ENCODE measurements at regions not wholly inside any gene's neighbourhood (a gene's known extent, or its start where the extent isn't known, plus 50 kb on each side); places are given as distances from the start of the nearest gene placed in this dataset.

DNA sequence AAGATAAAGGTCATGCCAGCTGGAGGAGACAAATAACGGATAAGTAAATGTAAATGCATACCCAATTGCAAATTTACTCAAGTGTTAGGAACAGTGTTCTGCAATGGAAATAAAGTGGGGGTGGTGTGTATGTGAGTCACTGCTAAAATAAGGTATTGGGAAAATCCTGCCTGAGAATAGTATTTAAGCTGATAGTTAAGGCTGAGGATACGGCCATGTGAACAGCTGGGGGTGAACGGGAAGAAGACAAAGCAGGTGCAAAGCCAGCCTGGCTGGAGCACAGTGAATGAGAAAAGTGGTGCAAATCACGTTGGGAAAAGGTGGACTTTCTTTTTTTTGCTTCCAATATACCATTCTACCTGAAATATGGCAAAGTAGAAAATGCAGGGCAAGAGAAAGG, 242.4 kb upstream of the SLC10A2 start:
- TF ChIP-seq, protein P1, sequence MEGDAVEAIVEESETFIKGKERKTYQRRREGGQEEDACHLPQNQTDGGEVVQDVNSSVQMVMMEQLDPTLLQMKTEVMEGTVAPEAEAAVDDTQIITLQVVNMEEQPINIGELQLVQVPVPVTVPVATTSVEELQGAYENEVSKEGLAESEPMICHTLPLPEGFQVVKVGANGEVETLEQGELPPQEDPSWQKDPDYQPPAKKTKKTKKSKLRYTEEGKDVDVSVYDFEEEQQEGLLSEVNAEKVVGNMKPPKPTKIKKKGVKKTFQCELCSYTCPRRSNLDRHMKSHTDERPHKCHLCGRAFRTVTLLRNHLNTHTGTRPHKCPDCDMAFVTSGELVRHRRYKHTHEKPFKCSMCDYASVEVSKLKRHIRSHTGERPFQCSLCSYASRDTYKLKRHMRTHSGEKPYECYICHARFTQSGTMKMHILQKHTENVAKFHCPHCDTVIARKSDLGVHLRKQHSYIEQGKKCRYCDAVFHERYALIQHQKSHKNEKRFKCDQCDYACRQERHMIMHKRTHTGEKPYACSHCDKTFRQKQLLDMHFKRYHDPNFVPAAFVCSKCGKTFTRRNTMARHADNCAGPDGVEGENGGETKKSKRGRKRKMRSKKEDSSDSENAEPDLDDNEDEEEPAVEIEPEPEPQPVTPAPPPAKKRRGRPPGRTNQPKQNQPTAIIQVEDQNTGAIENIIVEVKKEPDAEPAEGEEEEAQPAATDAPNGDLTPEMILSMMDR (IDR thresholded peaks at IDR 0.05) = no peak
- TF ChIP-seq EP300 (IDR thresholded peaks at IDR 0.05) = no peak
